SK-N-MC (cell line): ENCODE measurements at regions not wholly inside any gene's neighbourhood (a gene's known extent, or its start where the extent isn't known, plus 50 kb on each side); places are given as distances from the start of the nearest gene placed in this dataset.

Experiments
- EZH2 ChIP-seq: fragments of 200-600 bp; sonication (generic); IDR thresholded peaks from one replicate; pipeline ENCODE4 v1.6.1; 2017; ENCODE audit warnings: antibody characterized with exemption
- FOXP2 ChIP-seq: optimal IDR thresholded peaks from 2 replicates; pipeline ENCODE3; 2011; ENCODE audit warnings: mild to moderate bottlenecking, moderate library complexity; ENCODE audit not compliant: insufficient read depth; ENCODE audit errors: extremely low read length, control extremely low read depth
- POLR2AphosphoS5 ChIP-seq: IDR thresholded peaks from 2 replicates; pipeline ENCODE4 v1.6.1; 2012; ENCODE audit warnings: mild to moderate bottlenecking, low read depth, low read length, borderline replicate concordance

GRCh38 chr10:130573446-130573845 lies 437.3 kb downstream of the GLRX3 start:
- no peak for TF ChIP-seq EZH2
- TF ChIP-seq POLR2AphosphoS5 = no peak
- TF ChIP-seq FOXP2 = no peak
